IPS-18a (cell line): ENCODE measurements at regions not wholly inside any gene's neighbourhood (a gene's known extent, or its start where the extent isn't known, plus 50 kb on each side); places are given as distances from the start of the nearest gene placed in this dataset.

Experiments
- H3K27ac ChIP-seq: one replicate; pipeline ENCODE4 v1.5.1; 2013; ENCODE audit warnings: low read length
- H3K27me3 ChIP-seq: one replicate; pipeline ENCODE4 v1.6.1; 2013; ENCODE audit warnings: mild to moderate bottlenecking, low read length; ENCODE audit not compliant: control insufficient read depth, insufficient read depth
- H3K36me3 ChIP-seq: one replicate; pipeline ENCODE4 v1.6.1; 2013; ENCODE audit warnings: low read depth, low read length; ENCODE audit not compliant: control insufficient read depth
- H3K4me1 ChIP-seq: one replicate; pipeline ENCODE4 v1.6.1; 2013; ENCODE audit warnings: low read depth, low read length; ENCODE audit not compliant: control insufficient read depth
- H3K4me3 ChIP-seq: one replicate; pipeline ENCODE4 v1.5.1; 2013; ENCODE audit warnings: low read length
- H3K9ac ChIP-seq: one replicate; pipeline ENCODE4 v1.6.1; 2013; ENCODE audit warnings: mild to moderate bottlenecking, low read length, moderate library complexity
- H3K9me3 ChIP-seq: one replicate; pipeline ENCODE4 v1.6.1; 2013; ENCODE audit warnings: low read depth, low read length; ENCODE audit not compliant: control insufficient read depth

GRCh38 chr2:221195829-221196228 lies 376.3 kb downstream of the EPHA4 start:
- Histone ChIP-seq H3K9ac (no peak overlapping the region), H3K27me3 (no peaks in the 10 kb centered on the region), H3K36me3 (no peaks in the 10 kb centered on the region), H3K9me3 (no peaks in the 10 kb centered on the region), H3K4me1 (no peaks in the 10 kb centered on the region), H3K4me3 (no peak overlapping the region), H3K27ac (no peak overlapping the region)

- H3K36me3 ChIP-seq = no peaks in the 10 kb centered on the region
- no peaks in the 10 kb centered on the region for H3K27me3 ChIP-seq
- H3K9me3 ChIP-seq = no peaks in the 10 kb centered on the region
- no peak overlapping the region for H3K27ac ChIP-seq
- H3K4me3 ChIP-seq = no peak overlapping the region
- no peaks in the 10 kb centered on the region for H3K4me1 ChIP-seq
- no peak overlapping the region for H3K9ac ChIP-seq
These were observed 374.8 kb downstream of the EPHA4 start for GRCh38 chr2:221197225-221197856.

GRCh38 chr2:221198309-221198708 lies 373.8 kb downstream of the EPHA4 start:
- no peaks in the 10 kb centered on the region for H3K9me3 ChIP-seq
- no peaks in the 10 kb centered on the region for H3K4me1 ChIP-seq
- no peak overlapping the region for H3K27ac ChIP-seq
- no peak overlapping the region for H3K9ac ChIP-seq
- H3K36me3 ChIP-seq = no peaks in the 10 kb centered on the region
- no peak overlapping the region for H3K4me3 ChIP-seq
- H3K27me3 ChIP-seq = no peaks in the 10 kb centered on the region

- no peaks in the 10 kb centered on the region for H3K4me1 ChIP-seq
- H3K36me3 ChIP-seq = no peaks in the 10 kb centered on the region
- no peak overlapping the region for H3K4me3 ChIP-seq
- H3K9me3 ChIP-seq = no peaks in the 10 kb centered on the region
- H3K27ac ChIP-seq = no peak overlapping the region
- no peaks in the 10 kb centered on the region for H3K27me3 ChIP-seq
- no peak overlapping the region for H3K9ac ChIP-seq
These were observed 371.8 kb downstream of the EPHA4 start for GRCh38 chr2:221200184-221200839.

- Histone ChIP-seq H3K4me1 (no peaks in the 10 kb centered on the region), H3K4me3 (no peak overlapping the region), H3K27me3 (no peaks in the 10 kb centered on the region), H3K27ac (no peak overlapping the region), H3K9me3 (no peaks in the 10 kb centered on the region), H3K36me3 (no peaks in the 10 kb centered on the region), H3K9ac (no peak overlapping the region)
These were observed 369.7 kb downstream of the EPHA4 start for GRCh38 chr2:221202431-221202830.

- H3K27me3 ChIP-seq = no peaks in the 10 kb centered on the region
- H3K36me3 ChIP-seq = no peaks in the 10 kb centered on the region
- no peak overlapping the region for H3K27ac ChIP-seq
- H3K9ac ChIP-seq = no peak overlapping the region
- no peaks in the 10 kb centered on the region for H3K9me3 ChIP-seq
- H3K4me1 ChIP-seq = no peaks in the 10 kb centered on the region
- H3K4me3 ChIP-seq = no peak overlapping the region
These were observed 369.0 kb downstream of the EPHA4 start for GRCh38 chr2:221203125-221203524.

GRCh38 chr2:221203856-221204255 lies 368.2 kb downstream of the EPHA4 start:
- no peaks in the 10 kb centered on the region for H3K27me3 ChIP-seq
- H3K36me3 ChIP-seq = no peaks in the 10 kb centered on the region
- H3K9me3 ChIP-seq = no peaks in the 10 kb centered on the region
- no peaks in the 10 kb centered on the region for H3K4me1 ChIP-seq
- no peak overlapping the region for H3K4me3 ChIP-seq
- no peak overlapping the region for H3K27ac ChIP-seq
- no peak overlapping the region for H3K9ac ChIP-seq

GRCh38 chr2:221204699-221205098 lies 367.4 kb downstream of the EPHA4 start:
- H3K4me3 ChIP-seq = no peak overlapping the region
- H3K4me1 ChIP-seq = no peaks in the 10 kb centered on the region
- H3K36me3 ChIP-seq = no peaks in the 10 kb centered on the region
- no peak overlapping the region for H3K27ac ChIP-seq
- no peaks in the 10 kb centered on the region for H3K27me3 ChIP-seq
- no peak overlapping the region for H3K9ac ChIP-seq
- no peaks in the 10 kb centered on the region for H3K9me3 ChIP-seq

- Histone ChIP-seq H3K4me3 (no peak overlapping the region), H3K9me3 (no peaks in the 10 kb centered on the region), H3K27me3 (no peaks in the 10 kb centered on the region), H3K36me3 (no peaks in the 10 kb centered on the region), H3K9ac (no peak overlapping the region), H3K27ac (no peak overlapping the region), H3K4me1 (no peaks in the 10 kb centered on the region)
These were observed 366.9 kb downstream of the EPHA4 start for GRCh38 chr2:221205103-221205673.

- no peaks in the 10 kb centered on the region for H3K27me3 ChIP-seq
These were observed 361.4 kb downstream of the EPHA4 start for GRCh38 chr2:221210686-221211085.

GRCh38 chr2:221211653-221212052 lies 360.5 kb downstream of the EPHA4 start:
- Histone ChIP-seq H3K27me3 (no peaks in the 10 kb centered on the region), H3K27ac (no peak overlapping the region), H3K4me3 (no peak overlapping the region), H3K4me1 (no peaks in the 10 kb centered on the region), H3K9me3 (no peaks in the 10 kb centered on the region), H3K9ac (no peak overlapping the region), H3K36me3 (no peaks in the 10 kb centered on the region)

More at GRCh38 chr2:221210686-221211085, 361.4 kb downstream of the EPHA4 start:
- no peaks in the 10 kb centered on the region for H3K9me3 ChIP-seq
- H3K4me1 ChIP-seq = no peaks in the 10 kb centered on the region
- no peak overlapping the region for H3K27ac ChIP-seq
- H3K36me3 ChIP-seq = no peaks in the 10 kb centered on the region
- no peak overlapping the region for H3K4me3 ChIP-seq
- no peak overlapping the region for H3K9ac ChIP-seq

- Histone ChIP-seq H3K27me3 (no peaks in the 10 kb centered on the region), H3K9me3 (no peaks in the 10 kb centered on the region), H3K4me3 (no peak overlapping the region), H3K27ac (no peak overlapping the region), H3K36me3 (no peaks in the 10 kb centered on the region), H3K9ac (no peak overlapping the region), H3K4me1 (no peaks in the 10 kb centered on the region)
These were observed 360.0 kb downstream of the EPHA4 start for GRCh38 chr2:221212105-221212504.
